CD4-positive, CD25-positive, alpha-beta regulatory T cell (primary cell): ENCODE measurements at regions not wholly inside any gene's neighbourhood (a gene's known extent, or its start where the extent isn't known, plus 50 kb on each side); places are given as distances from the start of the nearest gene placed in this dataset.
"Not testable (repeated sequence)": the region's sequence is repeated elsewhere in the genome, so short reads cannot be mapped to it uniquely, and the experiment has no call there.

Experiments used
- ATAC-seq, 2 donors: fragments of 150-1000 bp; cut with Tn5 transposase; one replicate each; pipeline ENCODE4 v1.10.0; 2021; ENCODE audit warnings: low read depth in 2 of 2, moderate number of reproducible peaks in 2 of 2, moderate library complexity in 1 of 2
- DNase-seq, 3 donors: peaks; one replicate each; pipeline versions ENCODE4 v3.0.0 to v3.0.0-alpha.2; 2012 to 2022; ENCODE audit warnings: mixed read lengths in 1 of 3
- H3K27ac ChIP-seq: one replicate; pipeline ENCODE4 v1.7.0; 2013; ENCODE audit warnings: mild to moderate bottlenecking, low read length; ENCODE audit not compliant: insufficient read depth, poor library complexity, severe bottlenecking
- H3K27me3 ChIP-seq: one replicate; pipeline ENCODE4 v1.7.0; 2013; ENCODE audit warnings: low read length; ENCODE audit not compliant: control insufficient read depth, insufficient read depth
- H3K36me3 ChIP-seq: one replicate; pipeline ENCODE4 v1.7.0; 2013; ENCODE audit warnings: mild to moderate bottlenecking, low read length, moderate library complexity; ENCODE audit not compliant: control insufficient read depth, insufficient read depth
- H3K4me1 ChIP-seq: 2 replicates; pipeline ENCODE4 v1.7.0; 2013; ENCODE audit warnings: mild to moderate bottlenecking, low read length; ENCODE audit not compliant: insufficient read depth, control insufficient read depth, poor library complexity, severe bottlenecking
- H3K4me3 ChIP-seq: one replicate; pipeline ENCODE4 v1.7.0; 2013; ENCODE audit warnings: low read depth, mild to moderate bottlenecking, low read length, moderate library complexity
- H3K9me3 ChIP-seq, 2 experiments: 1 replicate in 1 of 2; 2 replicates in 1 of 2; pipeline ENCODE4 v1.7.0; 2013; ENCODE audit warnings: low read length in 2 of 2, mild to moderate bottlenecking in 1 of 2, moderate library complexity in 1 of 2; ENCODE audit not compliant: control insufficient read depth in 2 of 2
- H3K27ac Mint-ChIP-seq, 3 donors: one replicate each; pipeline ENCODE4 v1.8.0; 2020 to 2022; ENCODE audit warnings: mild to moderate bottlenecking in 3 of 3, mixed read lengths in 3 of 3, moderate library complexity in 2 of 3
- H3K27me3 Mint-ChIP-seq: one replicate; pipeline ENCODE4 v1.8.0; 2022; ENCODE audit warnings: mild to moderate bottlenecking, mixed read lengths
- H3K36me3 Mint-ChIP-seq: one replicate; pipeline ENCODE4 v1.8.0; 2020; ENCODE audit warnings: mixed read lengths
- H3K4me1 Mint-ChIP-seq, 4 donors: one replicate each; pipeline ENCODE4 v1.8.0; 2020 to 2022; ENCODE audit warnings: mixed read lengths in 4 of 4, mild to moderate bottlenecking in 1 of 4
- H3K4me3 Mint-ChIP-seq, 4 donors: one replicate each; pipeline ENCODE4 v1.8.0; 2020 to 2022; ENCODE audit warnings: mild to moderate bottlenecking in 4 of 4, mixed read lengths in 4 of 4, moderate library complexity in 3 of 4
- H3K9me3 Mint-ChIP-seq, 7 donors: one replicate each; pipeline ENCODE4 v1.8.0; 2020 to 2022; ENCODE audit warnings: mixed read lengths in 7 of 7, mild to moderate bottlenecking in 3 of 7, moderate library complexity in 2 of 7

GRCh38 chr12:89276860-89277259 lies 75.4 kb downstream of the DUSP6 start:
- peaks cover 1% of the 10 kb centered on the region for H3K27me3 ChIP-seq
- no peaks in the 10 kb centered on the region for H3K36me3 ChIP-seq
- ATAC-seq: no peak
- Mint-ChIP-seq H3K4me3 (no peak overlapping the region), H3K27ac (no peak overlapping the region), H3K4me1 (peaks cover 21 to 33% (median 26%) of the 10 kb centered on the region in 4 donors), H3K36me3 (peaks cover 5% of the 10 kb centered on the region), H3K27me3 (no peaks in the 10 kb centered on the region), H3K9me3 (peaks cover 0 to 7% (median 0%) of the 10 kb centered on the region in 7 donors)
- no peaks in the 10 kb centered on the region for H3K9me3 ChIP-seq
- H3K27ac ChIP-seq: no peak overlapping the region
- H3K4me3 ChIP-seq: no peak overlapping the region
- peaks cover 17% of the 10 kb centered on the region for H3K4me1 ChIP-seq
- DNase-seq: no peak

GRCh38 chr12:89273525-89273924 lies 78.8 kb downstream of the DUSP6 start:
- Mint-ChIP-seq H3K27me3 (no peaks in the 10 kb centered on the region), H3K27ac (no peak overlapping the region), H3K4me1 (peaks cover 13 to 24% (median 15%) of the 10 kb centered on the region in 4 donors), H3K36me3 (peaks cover 4% of the 10 kb centered on the region), H3K9me3 (peaks cover 0 to 11% (median 5%) of the 10 kb centered on the region in 7 donors), H3K4me3 (no peak overlapping the region)
- Histone ChIP-seq H3K4me1 (no peaks in the 10 kb centered on the region), H3K27me3 (peaks cover 1% of the 10 kb centered on the region), H3K36me3 (no peaks in the 10 kb centered on the region), H3K27ac (no peak overlapping the region), H3K9me3 (no peaks in the 10 kb centered on the region), H3K4me3 (no peak overlapping the region)
- DNase-seq (peak in 1 of 3 donors; percentile 23), ATAC-seq (no peak)

GRCh38 chr12:89270548-89270947 lies 81.8 kb downstream of the DUSP6 start:
- Histone ChIP-seq H3K36me3 (no peaks in the 10 kb centered on the region), H3K27ac (no peak overlapping the region), H3K4me3 (no peak overlapping the region), H3K9me3 (no peaks in the 10 kb centered on the region), H3K27me3 (no peaks in the 10 kb centered on the region), H3K4me1 (no peaks in the 10 kb centered on the region)
- ATAC-seq (no peak), DNase-seq (no peak)
- Mint-ChIP-seq H3K4me3 (no peak overlapping the region), H3K36me3 (peaks cover 4% of the 10 kb centered on the region), H3K27me3 (no peaks in the 10 kb centered on the region), H3K27ac (no peak overlapping the region), H3K9me3 (peaks cover 0 to 11% (median 5%) of the 10 kb centered on the region in 7 donors), H3K4me1 (peaks cover 13 to 24% (median 14%) of the 10 kb centered on the region in 4 donors)

GRCh38 chr12:89269174-89269573 lies 83.1 kb downstream of the DUSP6 start:
- DNase-seq (no peak), ATAC-seq (no peak)
- Mint-ChIP-seq H3K36me3 (peaks cover 4% of the 10 kb centered on the region), H3K27ac (no peak overlapping the region), H3K4me1 (peaks cover 13 to 24% (median 14%) of the 10 kb centered on the region in 4 donors), H3K4me3 (no peak overlapping the region), H3K9me3 (peaks cover 0 to 11% (median 5%) of the 10 kb centered on the region in 7 donors), H3K27me3 (no peaks in the 10 kb centered on the region)
- Histone ChIP-seq H3K36me3 (no peaks in the 10 kb centered on the region), H3K4me1 (no peaks in the 10 kb centered on the region), H3K9me3 (no peaks in the 10 kb centered on the region), H3K4me3 (no peak overlapping the region), H3K27ac (no peak overlapping the region), H3K27me3 (no peaks in the 10 kb centered on the region)

- H3K27ac Mint-ChIP-seq: no peak overlapping the region
- Histone ChIP-seq H3K4me3 (no peak overlapping the region), H3K27ac (no peak overlapping the region), H3K27me3 (no peaks in the 10 kb centered on the region), H3K9me3 (no peaks in the 10 kb centered on the region), H3K4me1 (no peaks in the 10 kb centered on the region), H3K36me3 (no peaks in the 10 kb centered on the region)
- DNase-seq: no peak
- ATAC-seq: no peak
- H3K27me3 Mint-ChIP-seq: no peaks in the 10 kb centered on the region
- H3K4me1 Mint-ChIP-seq: peaks cover under 1 to 9% (median under 1%) of the 10 kb centered on the region in 4 donors
- peaks cover 0 to 5% (median 5%) of the 10 kb centered on the region in 7 donors for H3K9me3 Mint-ChIP-seq
- H3K4me3 Mint-ChIP-seq: no peak overlapping the region
- peaks cover 4% of the 10 kb centered on the region for H3K36me3 Mint-ChIP-seq
These were observed 84.9 kb downstream of the DUSP6 start for GRCh38 chr12:89267404-89267803.

GRCh38 chr12:89266574-89267188 lies 85.6 kb downstream of the DUSP6 start:
- H3K9me3 ChIP-seq, H3K27ac ChIP-seq, H3K4me1 ChIP-seq, H3K9me3 Mint-ChIP-seq, H3K27me3 ChIP-seq, H3K36me3 ChIP-seq, ATAC-seq, H3K4me1 Mint-ChIP-seq, H3K27ac Mint-ChIP-seq, H3K36me3 Mint-ChIP-seq, DNase-seq, H3K27me3 Mint-ChIP-seq, H3K4me3 ChIP-seq, H3K4me3 Mint-ChIP-seq: not testable (repeated sequence)

- H3K27me3 ChIP-seq: no peaks in the 10 kb centered on the region
- H3K36me3 ChIP-seq: no peaks in the 10 kb centered on the region
- no peaks in the 10 kb centered on the region for H3K4me1 ChIP-seq
- H3K27ac ChIP-seq: no peak overlapping the region
- Mint-ChIP-seq H3K4me1 (peaks cover 0 to 2% (median 0%) of the 10 kb centered on the region in 4 donors), H3K36me3 (no peaks in the 10 kb centered on the region), H3K27me3 (no peaks in the 10 kb centered on the region), H3K4me3 (no peak overlapping the region), H3K27ac (no peak overlapping the region), H3K9me3 (peaks cover 0 to 2% (median 0%) of the 10 kb centered on the region in 7 donors)
- no peaks in the 10 kb centered on the region for H3K9me3 ChIP-seq
- H3K4me3 ChIP-seq: no peak overlapping the region
- ATAC-seq (no peak), DNase-seq (no peak)
These were observed 87.5 kb downstream of the DUSP6 start for GRCh38 chr12:89264837-89265236.

- Mint-ChIP-seq H3K4me1 (peaks cover 0 to 4% (median 0%) of the 10 kb centered on the region in 4 donors), H3K9me3 (peaks cover 0 to 5% (median 0%) of the 10 kb centered on the region in 7 donors), H3K4me3 (no peak overlapping the region), H3K36me3 (no peaks in the 10 kb centered on the region), H3K27me3 (no peaks in the 10 kb centered on the region), H3K27ac (no peak overlapping the region)
- DNase-seq (no peak), ATAC-seq (no peak)
- no peaks in the 10 kb centered on the region for H3K27me3 ChIP-seq
- H3K9me3 ChIP-seq: no peaks in the 10 kb centered on the region
- no peak overlapping the region for H3K27ac ChIP-seq
- no peak overlapping the region for H3K4me3 ChIP-seq
- H3K4me1 ChIP-seq: no peaks in the 10 kb centered on the region
- no peaks in the 10 kb centered on the region for H3K36me3 ChIP-seq
These were observed 88.4 kb downstream of the DUSP6 start for GRCh38 chr12:89263900-89264299.
